ENCODE measurements at regions not wholly inside any gene's neighbourhood (a gene's known extent, or its start where the extent isn't known, plus 50 kb on each side); places are given as distances from the start of the nearest gene placed in this dataset.

DNA sequence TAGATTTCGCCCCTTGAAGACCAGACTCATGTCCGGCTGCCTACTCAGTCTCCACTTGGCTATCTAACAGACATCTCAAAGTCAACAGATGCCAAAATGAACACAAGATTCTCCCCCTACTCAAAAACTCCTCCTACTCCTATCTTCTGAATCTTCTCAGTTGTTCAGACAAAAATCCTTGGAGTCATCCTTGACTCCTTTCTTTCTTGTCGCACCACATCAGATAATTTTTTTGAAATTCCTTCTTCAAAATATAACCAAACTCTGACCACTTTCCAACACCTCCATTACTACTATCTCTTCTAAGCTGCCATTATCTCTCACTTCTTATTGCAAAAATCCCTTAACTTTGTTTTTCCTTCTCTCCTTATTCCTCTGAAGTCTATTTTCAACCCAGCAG, 141.9 kb upstream of the SLC7A14 start:
- TF ChIP-seq FOXM1 (IDR thresholded peaks at IDR 0.05; ENCODE audit: borderline replicate concordance) (no peak), SUZ12 (IDR thresholded peaks at IDR 0.05) (no peak), FOXA1 (IDR thresholded peaks at IDR 0.05) (no peak)

Measured in HEK293T (cell line).